HCT116 (cell line): ENCODE measurements at regions not wholly inside any gene's neighbourhood (a gene's known extent, or its start where the extent isn't known, plus 50 kb on each side); places are given as distances from the start of the nearest gene placed in this dataset.

Experiments used
- ATAC-seq: fragments of 200-7000 bp; cut with Tn5 transposase; 2 replicates; pipeline ENCODE4 v1.9.1; 2020; ENCODE audit warnings: mild to moderate bottlenecking, moderate library complexity
- BruUV-seq: library from RNA; stranded (reverse); fragments of 400-500 nt; replicated peaks from 2 replicates; lab custom pipeline; 2021; lab: Mats Ljungman, UMichigan
- CTCF ChIA-PET: fragments of 300-600 bp; sonication (Branson Sonifier 250); formaldehyde crosslinking; loops from one replicate; lab custom pipeline; 2021; ENCODE audit warnings: antibody characterized with exemption; lab: Charles Lee
- POLR2A ChIA-PET: fragments of 300-600, 350-600 bp; sonication (Branson Sonifier 250); formaldehyde crosslinking; loops from one replicate; lab custom pipeline; 2021; ENCODE audit warnings: antibody characterized with exemption; lab: Charles Lee
- RAD21 ChIA-PET, 2 experiments: fragments of 300-600 bp; sonication (Branson Sonifier 250); formaldehyde crosslinking; loops; one replicate each; lab custom pipeline; 2023; ENCODE audit warnings: low total read pairs in 2 of 2; ENCODE audit not compliant: uncharacterized antibody in 2 of 2, unreplicated experiment in 2 of 2, low non-redundant PET in 1 of 2; lab: Charles Lee
- DNase-seq: peaks from one replicate; pipeline ENCODE4 v3.0.0-alpha.2; 2010; ENCODE audit warnings: low read depth, low spot score
- H2AFZ ChIP-seq: fragments of 200-600 bp; shearing (Covaris generic), sonication (generic); 2 replicates; pipeline ENCODE4 v1.6.1; 2017; ENCODE audit warnings: low read depth, mixed run types, mixed read lengths, antibody characterized with exemption, low read length; ENCODE audit not compliant: poor library complexity, severe bottlenecking
- H3K27ac ChIP-seq: 2 replicates; pipeline ENCODE4 v1.5.1; 2012; ENCODE audit warnings: low read depth, low read length
- H3K27me3 ChIP-seq: fragments of 200-600 bp; sonication (generic); 2 replicates; pipeline ENCODE4 v1.6.1; 2016; ENCODE audit warnings: mixed run types, low read length, mixed read lengths; ENCODE audit not compliant: insufficient read depth
- H3K36me3 ChIP-seq, 2 experiments: fragments of 200-500 bp in 1 of 2; fragments of 200-600 bp in 1 of 2; sonication (Bioruptor generic) in 1 of 2; sonication (generic) in 1 of 2; 2 replicates each; pipeline versions ENCODE4 v1.5.1 to v1.6.1; 2014 to 2016; ENCODE audit warnings: low read length in 2 of 2, inconsistent platforms in 1 of 2, mixed read lengths in 1 of 2, mixed run types in 1 of 2; ENCODE audit not compliant: insufficient read depth in 2 of 2, control insufficient read depth in 1 of 2
- H3K4me1 ChIP-seq, 2 experiments: fragments of 200-600 bp in 1 of 2; sonication (generic) in 1 of 2; 2 replicates each; pipeline versions ENCODE4 v1.5.1 to v1.6.1; 2012 to 2017; ENCODE audit warnings: low read length in 2 of 2, inconsistent platforms in 1 of 2, mild to moderate bottlenecking in 1 of 2, mixed read lengths in 1 of 2, mixed run types in 1 of 2, moderate library complexity in 1 of 2; ENCODE audit not compliant: insufficient read depth in 2 of 2, control insufficient read depth in 1 of 2
- H3K4me2 ChIP-seq: fragments of 200-600 bp; sonication (generic); 2 replicates; pipeline ENCODE4 v1.6.1; 2017; ENCODE audit warnings: mixed run types, low read length, mixed read lengths
- H3K4me3 ChIP-seq, 2 experiments: fragments of 200-600 bp in 1 of 2; sonication (generic) in 1 of 2; replicated peaks in 1 of 2; 2 replicates each; pipeline ENCODE4 v1.5.1; 2011 to 2016; ENCODE audit warnings: low read length in 2 of 2, control low read depth in 1 of 2, low read depth in 1 of 2, mild to moderate bottlenecking in 1 of 2, mixed read lengths in 1 of 2, mixed run types in 1 of 2
- H3K79me2 ChIP-seq: fragments of 200-600 bp; sonication (generic); 2 replicates; pipeline ENCODE4 v1.6.1; 2017; ENCODE audit warnings: mild to moderate bottlenecking, mixed run types, low read length, moderate library complexity, mixed read lengths; ENCODE audit not compliant: insufficient read depth
- H3K9ac ChIP-seq: fragments of 200-600 bp; sonication (generic); 2 replicates; pipeline ENCODE4 v1.6.1; 2016; ENCODE audit warnings: low read length, mixed read lengths
- H3K9me2 ChIP-seq: fragments of 200-600 bp; sonication (generic), shearing (Covaris generic); 2 replicates; pipeline ENCODE4 v1.6.1; 2017; ENCODE audit warnings: mixed run types, mild to moderate bottlenecking, moderate library complexity; ENCODE audit not compliant: insufficient read depth
- H3K9me3 ChIP-seq, 2 experiments: fragments of 200-500 bp in 1 of 2; fragments of 200-600 bp in 1 of 2; sonication (Bioruptor generic) in 1 of 2; sonication (generic) in 1 of 2; 2 replicates each; pipeline ENCODE4 v1.6.1; 2014 to 2017; ENCODE audit warnings: low read length in 2 of 2, mixed read lengths in 2 of 2, inconsistent platforms in 1 of 2, low read depth in 1 of 2, mild to moderate bottlenecking in 1 of 2, mixed run types in 1 of 2, moderate library complexity in 1 of 2; ENCODE audit not compliant: control insufficient read depth in 1 of 2, insufficient read depth in 1 of 2
- H4K20me1 ChIP-seq: fragments of 200-600 bp; sonication (generic), shearing (Covaris generic); 2 replicates; pipeline ENCODE4 v1.6.1; 2017; ENCODE audit warnings: mixed run types, mild to moderate bottlenecking, moderate library complexity; ENCODE audit not compliant: insufficient read depth
- ATF3 ChIP-seq: IDR thresholded peaks from 2 replicates; pipeline ENCODE4 v1.6.1; 2012
- CTCF ChIP-seq, 3 experiments: fragments of 200-600 bp in 1 of 3; sonication (generic) in 1 of 3; IDR thresholded peaks in 2 of 3; conservative IDR thresholded peaks in 1 of 3; 2 replicates each; pipeline ENCODE4 v1.5.1; 2012 to 2017; ENCODE audit warnings: low read depth in 2 of 3, low read length in 2 of 3, antibody characterized with exemption in 1 of 3, borderline replicate concordance in 1 of 3, control low read depth in 1 of 3, mild to moderate bottlenecking in 1 of 3, mixed read lengths in 1 of 3, mixed run types in 1 of 3, moderate library complexity in 1 of 3; ENCODE audit not compliant: insufficient read depth in 1 of 3
- EZH2 ChIP-seq: fragments of 200-600 bp; sonication (generic); IDR thresholded peaks from 2 replicates; pipeline ENCODE4 v1.6.1; 2017; ENCODE audit warnings: antibody characterized with exemption, mixed run types
- JUND ChIP-seq: IDR thresholded peaks from 2 replicates; pipeline ENCODE4 v1.6.1; 2012
- REST ChIP-seq: IDR thresholded peaks from 2 replicates; pipeline ENCODE4 v1.6.1; 2012; ENCODE audit warnings: low read depth
- SIN3A ChIP-seq: IDR thresholded peaks from 2 replicates; pipeline ENCODE4 v1.6.1; 2012; ENCODE audit warnings: low read depth
- SRF ChIP-seq: IDR thresholded peaks from 2 replicates; pipeline ENCODE4 v1.6.1; 2012; ENCODE audit warnings: low read depth
- TCF7L2 ChIP-seq: IDR thresholded peaks from 2 replicates; pipeline ENCODE4 v1.7.0; 2011; ENCODE audit warnings: borderline replicate concordance, inconsistent platforms; ENCODE audit not compliant: insufficient read depth, insufficient read length; ENCODE audit errors: extremely low read depth
- ZFX ChIP-seq: fragments of 450-650 bp; IDR thresholded peaks from 2 replicates; pipeline ENCODE4 v1.6.1; 2017
- ZNF274 ChIP-seq: fragments of 200-500 bp; sonication (Bioruptor generic); IDR thresholded peaks from 2 replicates; pipeline ENCODE4 v1.6.1; 2014; ENCODE audit warnings: mild to moderate bottlenecking, low read depth, low read length, inconsistent platforms
- intact Hi-C: fragments of 100-400 bp; cut with micrococcal nuclease; formaldehyde crosslinking; loops from 2 replicates; pipeline ENCODE4 v1.10.0; 2022

GRCh38 chr7:41255716-41256115 is 447.2 kb downstream of the INHBA start:
- no peaks in the 10 kb centered on the region for H3K9me2 ChIP-seq
- no peaks in the 10 kb centered on the region for H4K20me1 ChIP-seq
- H3K9me3 ChIP-seq = no peaks in the 10 kb centered on the region; a peak in 1 of 4 replicates
- ATAC-seq = no peak
- H3K4me1 ChIP-seq = no peaks in the 10 kb centered on the region
- POLR2A ChIA-PET = no interaction called here
- intact Hi-C loops = no loop called here
- no peaks in the 10 kb centered on the region for H3K79me2 ChIP-seq
- H3K4me3 ChIP-seq = no peak overlapping the region
- H3K36me3 ChIP-seq = no peaks in the 10 kb centered on the region
- BruUV-seq = no TSS peak
- H2AFZ ChIP-seq = no peak overlapping the region
- CTCF ChIA-PET = no interaction called here
- no peak overlapping the region for H3K9ac ChIP-seq
- no peaks in the 10 kb centered on the region for H3K27me3 ChIP-seq
- no peak for DNase-seq
- no peak overlapping the region for H3K27ac ChIP-seq
- TF ChIP-seq ZNF274 (no peak), REST (no peak), ATF3 (no peak), ZFX (no peak)
- no peak overlapping the region for H3K4me2 ChIP-seq
- RAD21 ChIA-PET = no interaction called here

DNA sequence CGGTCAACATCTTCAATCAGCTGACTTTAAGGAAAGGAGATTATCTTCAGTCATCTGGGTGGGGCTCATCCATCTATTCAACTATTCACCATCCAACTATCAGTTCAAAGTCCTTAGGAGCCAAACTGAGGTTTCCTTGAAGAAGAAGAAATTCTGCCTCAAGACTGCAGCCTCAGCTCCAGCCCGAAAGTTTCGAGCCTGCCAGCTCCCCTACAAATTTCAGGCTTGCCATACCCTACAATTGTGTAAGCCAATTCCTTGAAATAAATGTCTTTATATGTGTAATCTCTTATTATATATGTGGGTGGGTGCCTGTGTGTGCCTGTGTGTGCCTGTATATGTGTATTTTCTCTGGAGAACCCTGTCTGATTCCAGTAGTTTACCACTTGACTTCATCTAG is 447.8 kb downstream of the INHBA start:
- no peak for TF ChIP-seq EZH2
- no peak for TF ChIP-seq SRF
- no peak for TF ChIP-seq TCF7L2
- no peak for TF ChIP-seq SIN3A
- no peak for TF ChIP-seq JUND
- no peak for TF ChIP-seq CTCF (IDR thresholded peaks at IDR 0.05 in 2 of 3, conservative IDR thresholded peaks at IDR 0.05 in 1 of 3; ENCODE audit: borderline replicate concordance in 1 of 3, insufficient read depth in 1 of 3, low read depth in 2 of 3, low read length in 2 of 3)

More for the DNA sequence above, 447.8 kb downstream of the INHBA start:
- Histone ChIP-seq H3K9me2 (no peaks in the 10 kb centered on the region), H2AFZ (no peak overlapping the region), H3K9me3 (no peaks in the 10 kb centered on the region; a peak in 1 of 4 replicates), H3K4me2 (no peak overlapping the region), H3K9ac (no peak overlapping the region), H3K36me3 (no peaks in the 10 kb centered on the region), H3K79me2 (no peaks in the 10 kb centered on the region), H4K20me1 (no peaks in the 10 kb centered on the region), H3K4me3 (no peak overlapping the region), H3K4me1 (no peaks in the 10 kb centered on the region), H3K27me3 (no peaks in the 10 kb centered on the region), H3K27ac (no peak overlapping the region)
- ATAC-seq = no peak
- BruUV-seq = no TSS peak
- DNase-seq = no peak
- POLR2A ChIA-PET = no interaction called here
- RAD21 ChIA-PET = no interaction called here
- intact Hi-C loops = no loop called here
- CTCF ChIA-PET = no interaction called here
